SJSA1 (cell line): ENCODE measurements at regions not wholly inside any gene's neighbourhood (a gene's known extent, or its start where the extent isn't known, plus 50 kb on each side); places are given as distances from the start of the nearest gene placed in this dataset.

Experiments used
- DNase-seq, 2 experiments: peaks; one replicate each; pipeline ENCODE4 v3.0.0-alpha.2; 2015 to 2020; ENCODE audit warnings: low spot score in 2 of 2, low read depth in 1 of 2
- H3K27ac ChIP-seq: fragments of 250-450 bp; sonication (Bioruptor Pico); 2 replicates; pipeline ENCODE4 v1.5.1; 2020; ENCODE audit warnings: mild to moderate bottlenecking, moderate library complexity
- H3K27me3 ChIP-seq: fragments of 250-450 bp; sonication (Bioruptor Pico); replicated peaks from 2 replicates; pipeline ENCODE4 v1.5.1; 2020; ENCODE audit warnings: mild to moderate bottlenecking, moderate library complexity
- H3K36me3 ChIP-seq: fragments of 250-450 bp; sonication (Bioruptor Pico); 2 replicates; pipeline ENCODE4 v1.5.1; 2020; ENCODE audit warnings: mild to moderate bottlenecking
- H3K4me1 ChIP-seq: fragments of 250-450 bp; sonication (Bioruptor Pico); replicated peaks from 2 replicates; pipeline ENCODE4 v1.6.1; 2021; ENCODE audit warnings: mild to moderate bottlenecking
- H3K4me3 ChIP-seq: fragments of 250-450 bp; sonication (Bioruptor Pico); 2 replicates; pipeline ENCODE4 v1.5.1; 2020; ENCODE audit warnings: mild to moderate bottlenecking
- H3K9me3 ChIP-seq: fragments of 250-450 bp; sonication (Bioruptor Pico); replicated peaks from 2 replicates; pipeline ENCODE4 v1.5.1; 2020; ENCODE audit warnings: mild to moderate bottlenecking

- Histone ChIP-seq H3K9me3 (no peaks in the 10 kb centered on the region), H3K27me3 (no peaks in the 10 kb centered on the region), H3K4me3 (no peak overlapping the region), H3K4me1 (no peaks in the 10 kb centered on the region), H3K36me3 (no peaks in the 10 kb centered on the region), H3K27ac (no peak overlapping the region)
- no peak for DNase-seq
Observed at GRCh38 chr4:29459926-29460325, 1260.2 kb upstream of the PCDH7 start.

GRCh38 chr4:29467044-29467717 is 1253.0 kb upstream of the PCDH7 start:
- DNase-seq: no peak
- no peaks in the 10 kb centered on the region for H3K4me1 ChIP-seq
- H3K27me3 ChIP-seq: no peaks in the 10 kb centered on the region
- H3K9me3 ChIP-seq: no peaks in the 10 kb centered on the region
- no peak overlapping the region for H3K4me3 ChIP-seq
- H3K36me3 ChIP-seq: no peaks in the 10 kb centered on the region
- no peak overlapping the region for H3K27ac ChIP-seq
